Vagina (tissue), 2 donors: ENCODE measurements at regions not wholly inside any gene's neighbourhood (a gene's known extent, or its start where the extent isn't known, plus 50 kb on each side); places are given as distances from the start of the nearest gene placed in this dataset.

Experiments
- DNase-seq, 2 donors: peaks; one replicate each; pipeline ENCODE4 v3.0.0-alpha.2; 2017; ENCODE audit errors: extremely low spot score in 2 of 2
- H3K27ac ChIP-seq: fragments of 200-600 bp; sonication (generic); one replicate; pipeline ENCODE4 v1.5.1; 2019
- H3K27me3 ChIP-seq: fragments of 200-600 bp; sonication (generic); one replicate; pipeline ENCODE4 v1.5.1; 2019
- H3K36me3 ChIP-seq, 2 donors: fragments of 200-600 bp; sonication (generic); one replicate each; pipeline ENCODE4 v1.5.1; 2017 to 2019
- H3K4me1 ChIP-seq: fragments of 200-600 bp; sonication (generic); one replicate; pipeline ENCODE4 v1.5.1; 2019
- H3K4me3 ChIP-seq, 2 donors: fragments of 200-600 bp; sonication (generic); 1 replicate in 1 of 2; 2 replicates in 1 of 2; pipeline ENCODE4 v1.5.1; 2016 to 2019
- H3K9me3 ChIP-seq: fragments of 200-600 bp; sonication (generic); one replicate; pipeline ENCODE4 v1.5.1; 2019
- CTCF ChIP-seq, 3 experiments: fragments of 450-650 bp in 2 of 3; fragments of 200-600 bp in 1 of 3; sonication (generic) in 1 of 3; IDR thresholded peaks; one replicate each; pipeline ENCODE4 v1.5.1; 2017 to 2019; ENCODE audit warnings: antibody characterized with exemption in 3 of 3, mild to moderate bottlenecking in 2 of 3, moderate library complexity in 2 of 3
- POLR2A ChIP-seq, 2 donors: fragments of 450-650 bp; IDR thresholded peaks; one replicate each; pipeline ENCODE4 v1.6.1; 2017; ENCODE audit warnings: antibody characterized with exemption in 2 of 2, mild to moderate bottlenecking in 2 of 2, moderate library complexity in 2 of 2
- POLR2AphosphoS5 ChIP-seq, 2 donors: sonication (generic); formaldehyde crosslinking; IDR thresholded peaks; one replicate each; pipeline ENCODE4 v1.9.0; 2017; ENCODE audit warnings: antibody characterized with exemption in 2 of 2, mild to moderate bottlenecking in 2 of 2, low read depth in 1 of 2; ENCODE audit not compliant: insufficient read depth in 1 of 2
- intact Hi-C: fragments of 100-400 bp; cut with DNase I; formaldehyde crosslinking; loops from one replicate; pipeline ENCODE4 v1.15.1; 2023

GRCh38 chr18:67726882-67727281 lies 210.4 kb upstream of the DSEL start:
- Histone ChIP-seq H3K4me1 (no peaks in the 10 kb centered on the region), H3K27me3 (no peaks in the 10 kb centered on the region), H3K27ac (no peak overlapping the region), H3K36me3 (no peaks in the 10 kb centered on the region), H3K4me3 (no peak overlapping the region), H3K9me3 (no peaks in the 10 kb centered on the region)
- DNase-seq: no peak
- TF ChIP-seq CTCF (IDR thresholded peaks at IDR 0.05) (no peak), POLR2A (IDR thresholded peaks at IDR 0.05) (no peak), POLR2AphosphoS5 (IDR thresholded peaks at IDR 0.05; ENCODE audit: insufficient read depth in 1 of 2, low read depth in 1 of 2) (no peak)
- intact Hi-C loops: no loop called here

GRCh38 chr18:67717800-67718199 lies 201.3 kb upstream of the DSEL start:
- intact Hi-C loops: loop anchor here (10.0 kb wide), 1 partner anchor 73 kb away; no protein-coding TSS in a partner anchor
- TF ChIP-seq POLR2A (IDR thresholded peaks at IDR 0.05) (no peak), POLR2AphosphoS5 (IDR thresholded peaks at IDR 0.05; ENCODE audit: insufficient read depth in 1 of 2, low read depth in 1 of 2) (no peak), CTCF (IDR thresholded peaks at IDR 0.05) (no peak)

GRCh38 chr18:67715567-67715966 lies 199.0 kb upstream of the DSEL start:
- no peak overlapping the region for H3K4me3 ChIP-seq
- intact Hi-C loops: loop anchor here (10.0 kb wide), 1 partner anchor 71 kb away; no protein-coding TSS in a partner anchor
- H3K36me3 ChIP-seq: no peaks in the 10 kb centered on the region
- TF ChIP-seq POLR2A (IDR thresholded peaks at IDR 0.05): no peak
- no peak for TF ChIP-seq POLR2AphosphoS5 (IDR thresholded peaks at IDR 0.05; ENCODE audit: insufficient read depth in 1 of 2, low read depth in 1 of 2)
- no peak for TF ChIP-seq CTCF (IDR thresholded peaks at IDR 0.05)
- no peaks in the 10 kb centered on the region for H3K9me3 ChIP-seq
- no peaks in the 10 kb centered on the region for H3K27me3 ChIP-seq
- DNase-seq: no peak
- H3K27ac ChIP-seq: no peak overlapping the region
- no peaks in the 10 kb centered on the region for H3K4me1 ChIP-seq

More at GRCh38 chr18:67717800-67718199, 201.3 kb upstream of the DSEL start:
- Histone ChIP-seq H3K27ac (no peak overlapping the region), H3K4me1 (no peaks in the 10 kb centered on the region), H3K36me3 (no peaks in the 10 kb centered on the region), H3K9me3 (no peaks in the 10 kb centered on the region), H3K4me3 (no peak overlapping the region), H3K27me3 (no peaks in the 10 kb centered on the region)
- DNase-seq: no peak

GRCh38 chr18:67710639-67711038 lies 194.1 kb upstream of the DSEL start:
- H3K4me1 ChIP-seq: no peaks in the 10 kb centered on the region
- H3K4me3 ChIP-seq: no peak overlapping the region
- TF ChIP-seq CTCF (IDR thresholded peaks at IDR 0.05): no peak
- no peak for TF ChIP-seq POLR2A (IDR thresholded peaks at IDR 0.05)
- TF ChIP-seq POLR2AphosphoS5 (IDR thresholded peaks at IDR 0.05; ENCODE audit: insufficient read depth in 1 of 2, low read depth in 1 of 2): no peak
- no peaks in the 10 kb centered on the region for H3K36me3 ChIP-seq
- intact Hi-C loops: loop anchor here (10.0 kb wide), 1 partner anchor 66 kb away; no protein-coding TSS in a partner anchor
- no peak for DNase-seq
- no peak overlapping the region for H3K27ac ChIP-seq
- H3K27me3 ChIP-seq: no peaks in the 10 kb centered on the region
- H3K9me3 ChIP-seq: no peaks in the 10 kb centered on the region

- Histone ChIP-seq H3K27me3 (no peaks in the 10 kb centered on the region), H3K4me3 (no peak overlapping the region), H3K4me1 (no peaks in the 10 kb centered on the region), H3K36me3 (no peaks in the 10 kb centered on the region), H3K27ac (no peak overlapping the region), H3K9me3 (no peaks in the 10 kb centered on the region)
- DNase-seq: no peak
- TF ChIP-seq POLR2AphosphoS5 (IDR thresholded peaks at IDR 0.05; ENCODE audit: insufficient read depth in 1 of 2, low read depth in 1 of 2): no peak
- TF ChIP-seq POLR2A (IDR thresholded peaks at IDR 0.05): no peak
- intact Hi-C loops: no loop called here
Measured at GRCh38 chr18:67705748-67706147, 189.2 kb upstream of the DSEL start.
